Fibroblast of lung (primary cell): ENCODE measurements at regions not wholly inside any gene's neighbourhood (a gene's known extent, or its start where the extent isn't known, plus 50 kb on each side); places are given as distances from the start of the nearest gene placed in this dataset.

ENCODE experiments used
- DNase-seq, 2 donors: peaks; one replicate each; pipeline versions ENCODE4 v3.0.0 to v3.0.0-alpha.2; 2010; ENCODE audit warnings: low read depth in 2 of 2
- H2AFZ ChIP-seq: 2 replicates; pipeline ENCODE4 v1.5.1; 2012; ENCODE audit warnings: low read length, control low read depth, inconsistent platforms
- H3K27ac ChIP-seq: 2 replicates; pipeline ENCODE4 v1.5.1; 2011; ENCODE audit warnings: low read length, control low read depth; ENCODE audit not compliant: insufficient read depth
- H3K27me3 ChIP-seq: 2 replicates; pipeline ENCODE4 v1.5.1; 2011; ENCODE audit warnings: mild to moderate bottlenecking, low read length; ENCODE audit not compliant: control insufficient read depth, insufficient read depth
- H3K36me3 ChIP-seq: 2 replicates; pipeline ENCODE4 v1.5.1; 2011; ENCODE audit warnings: low read length; ENCODE audit not compliant: control insufficient read depth, insufficient read depth
- H3K4me1 ChIP-seq: 2 replicates; pipeline ENCODE4 v1.5.1; 2011; ENCODE audit warnings: low read length; ENCODE audit not compliant: control insufficient read depth, insufficient read depth; ENCODE audit errors: extremely low read depth
- H3K4me2 ChIP-seq: 2 replicates; pipeline ENCODE4 v1.5.1; 2011; ENCODE audit warnings: low read length, control low read depth; ENCODE audit not compliant: insufficient read depth; ENCODE audit errors: extremely low read depth
- H3K4me3 ChIP-seq, 4 experiments: fragments of 200-600 bp in 1 of 4; sonication (generic) in 1 of 4; replicated peaks in 1 of 4; 2 replicates each; pipeline ENCODE4 v1.5.1; 2011 to 2016; ENCODE audit warnings: low read length in 4 of 4, low read depth in 3 of 4, mild to moderate bottlenecking in 3 of 4, control low read depth in 2 of 4, inconsistent platforms in 1 of 4, mixed read lengths in 1 of 4; ENCODE audit not compliant: insufficient read depth in 1 of 4; ENCODE audit errors: control extremely low read depth in 1 of 4
- H3K79me2 ChIP-seq: 2 replicates; pipeline ENCODE4 v1.5.1; 2012; ENCODE audit warnings: mild to moderate bottlenecking, low read length, inconsistent platforms; ENCODE audit not compliant: control insufficient read depth, insufficient read depth
- H3K9ac ChIP-seq: 2 replicates; pipeline ENCODE4 v1.5.1; 2011; ENCODE audit warnings: mild to moderate bottlenecking, low read length, control low read depth; ENCODE audit not compliant: insufficient read depth
- H3K9me3 ChIP-seq: 2 replicates; pipeline ENCODE4 v1.5.1; 2012; ENCODE audit warnings: low read depth, low read length; ENCODE audit not compliant: control insufficient read depth, insufficient read depth
- H4K20me1 ChIP-seq: 2 replicates; pipeline ENCODE4 v1.5.1; 2011; ENCODE audit warnings: low read length; ENCODE audit not compliant: control insufficient read depth, insufficient read depth; ENCODE audit errors: extremely low read depth
- EZH2 ChIP-seq: IDR thresholded peaks from 2 replicates; pipeline ENCODE4 v1.5.1; 2012; ENCODE audit warnings: low read length, control low read depth, mild to moderate bottlenecking; ENCODE audit errors: missing control alignments
- TF ChIP-seq, protein P1 (sequence below), 2 donors: IDR thresholded peaks in 1 of 2; conservative IDR thresholded peaks in 1 of 2; 1 replicate in 1 of 2; 2 replicates in 1 of 2; pipeline ENCODE4 v1.5.1; 2011 to 2012; ENCODE audit warnings: low read length in 2 of 2, control low read depth in 1 of 2, inconsistent platforms in 1 of 2, low read depth in 1 of 2, mild to moderate bottlenecking in 1 of 2

DNA sequence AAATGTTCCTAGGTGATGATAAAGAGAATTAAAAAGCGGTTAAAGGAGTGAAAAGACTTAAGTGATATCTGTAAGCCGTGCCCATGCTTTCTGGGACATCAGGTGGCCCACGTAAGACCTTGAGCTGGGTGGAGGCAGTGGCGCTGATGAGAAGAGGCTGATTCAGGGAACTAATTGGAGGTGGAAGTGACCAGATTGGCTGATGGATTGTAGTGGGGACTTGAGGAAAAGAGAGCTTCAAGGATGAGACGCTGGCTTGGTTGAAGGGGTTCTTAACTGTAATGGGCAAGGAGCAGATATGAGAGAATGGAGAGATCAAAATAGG lies 69.1 kb upstream of the EP300 start:
- Histone ChIP-seq H3K4me1 (peaks cover 6% of the 10 kb centered on the region), H3K4me2 (no peak overlapping the region), H3K36me3 (no peaks in the 10 kb centered on the region), H3K27me3 (no peaks in the 10 kb centered on the region), H2AFZ (no peak overlapping the region), H3K9ac (no peak overlapping the region), H4K20me1 (no peaks in the 10 kb centered on the region), H3K27ac (no peak overlapping the region), H3K79me2 (no peaks in the 10 kb centered on the region), H3K4me3 (no peak overlapping the region), H3K9me3 (no peaks in the 10 kb centered on the region)
- TF ChIP-seq EZH2: no peak
- TF ChIP-seq, protein P1, sequence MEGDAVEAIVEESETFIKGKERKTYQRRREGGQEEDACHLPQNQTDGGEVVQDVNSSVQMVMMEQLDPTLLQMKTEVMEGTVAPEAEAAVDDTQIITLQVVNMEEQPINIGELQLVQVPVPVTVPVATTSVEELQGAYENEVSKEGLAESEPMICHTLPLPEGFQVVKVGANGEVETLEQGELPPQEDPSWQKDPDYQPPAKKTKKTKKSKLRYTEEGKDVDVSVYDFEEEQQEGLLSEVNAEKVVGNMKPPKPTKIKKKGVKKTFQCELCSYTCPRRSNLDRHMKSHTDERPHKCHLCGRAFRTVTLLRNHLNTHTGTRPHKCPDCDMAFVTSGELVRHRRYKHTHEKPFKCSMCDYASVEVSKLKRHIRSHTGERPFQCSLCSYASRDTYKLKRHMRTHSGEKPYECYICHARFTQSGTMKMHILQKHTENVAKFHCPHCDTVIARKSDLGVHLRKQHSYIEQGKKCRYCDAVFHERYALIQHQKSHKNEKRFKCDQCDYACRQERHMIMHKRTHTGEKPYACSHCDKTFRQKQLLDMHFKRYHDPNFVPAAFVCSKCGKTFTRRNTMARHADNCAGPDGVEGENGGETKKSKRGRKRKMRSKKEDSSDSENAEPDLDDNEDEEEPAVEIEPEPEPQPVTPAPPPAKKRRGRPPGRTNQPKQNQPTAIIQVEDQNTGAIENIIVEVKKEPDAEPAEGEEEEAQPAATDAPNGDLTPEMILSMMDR (conservative IDR thresholded peaks at IDR 0.05 in 1 of 2, IDR thresholded peaks at IDR 0.05 in 1 of 2; ENCODE audit: low read depth in 1 of 2, low read length in 2 of 2): no peak
- no peak for DNase-seq

DNA sequence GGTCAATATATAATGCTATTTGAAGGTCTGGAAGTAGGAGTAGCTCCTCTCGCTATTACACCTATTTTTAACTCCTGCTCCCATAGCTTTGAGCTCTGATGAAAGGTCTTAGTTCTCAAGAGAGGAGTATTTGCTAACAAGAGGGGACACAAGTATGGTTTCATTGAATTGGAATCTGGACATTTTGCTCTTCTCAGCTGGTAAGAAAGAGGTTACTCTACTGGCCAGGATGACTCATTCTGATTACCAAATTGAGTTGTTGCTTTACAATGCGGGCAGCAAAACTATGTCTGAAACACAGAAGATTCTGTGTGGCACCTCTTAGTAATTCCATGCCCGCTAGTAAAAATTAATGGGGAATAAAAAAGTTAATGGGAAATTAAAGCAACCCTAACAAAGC lies 63.6 kb upstream of the EP300 start:
- Histone ChIP-seq H3K79me2 (no peaks in the 10 kb centered on the region), H3K4me3 (no peak overlapping the region), H3K9ac (no peak overlapping the region), H3K4me1 (peaks cover 2% of the 10 kb centered on the region), H2AFZ (no peak overlapping the region), H3K4me2 (no peak overlapping the region), H3K27me3 (no peaks in the 10 kb centered on the region), H4K20me1 (no peaks in the 10 kb centered on the region), H3K9me3 (no peaks in the 10 kb centered on the region), H3K36me3 (no peaks in the 10 kb centered on the region), H3K27ac (no peak overlapping the region)
- peak; percentile 94 to 95 for DNase-seq
- TF ChIP-seq, protein P1 (conservative IDR thresholded peaks at IDR 0.05 in 1 of 2, IDR thresholded peaks at IDR 0.05 in 1 of 2; ENCODE audit: low read depth in 1 of 2, low read length in 2 of 2): no peak
- TF ChIP-seq EZH2: no peak

- Histone ChIP-seq H3K4me3 (no peak overlapping the region), H3K27me3 (peaks cover 4% of the 10 kb centered on the region), H4K20me1 (no peaks in the 10 kb centered on the region), H3K27ac (no peak overlapping the region), H3K4me2 (no peak overlapping the region), H3K9me3 (no peaks in the 10 kb centered on the region), H2AFZ (no peak overlapping the region), H3K4me1 (peaks cover 2% of the 10 kb centered on the region), H3K79me2 (no peaks in the 10 kb centered on the region), H3K36me3 (no peaks in the 10 kb centered on the region), H3K9ac (no peak overlapping the region)
- no peak for TF ChIP-seq EZH2
- TF ChIP-seq, protein P1 (conservative IDR thresholded peaks at IDR 0.05 in 1 of 2, IDR thresholded peaks at IDR 0.05 in 1 of 2; ENCODE audit: low read depth in 1 of 2, low read length in 2 of 2): no peak
- peak; percentile 55 to 80 for DNase-seq
These were observed 61.5 kb upstream of the EP300 start for GRCh38 chr22:41030891-41031290.
